PFSK-1 (cell line): ENCODE measurements at regions not wholly inside any gene's neighbourhood (a gene's known extent, or its start where the extent isn't known, plus 50 kb on each side); places are given as distances from the start of the nearest gene placed in this dataset.

Experiments used
- FOXP2 ChIP-seq: optimal IDR thresholded peaks from 2 replicates; pipeline ENCODE3; 2011; ENCODE audit warnings: borderline replicate concordance, control low read depth, inconsistent platforms; ENCODE audit not compliant: insufficient read depth; ENCODE audit errors: extremely low read length, extremely low read depth
- POLR2AphosphoS5 ChIP-seq: IDR thresholded peaks from 2 replicates; pipeline ENCODE4 v1.6.1; 2012; ENCODE audit warnings: low read depth, mild to moderate bottlenecking, control low read depth, low read length, moderate library complexity
- SIN3A ChIP-seq: IDR thresholded peaks from 2 replicates; pipeline ENCODE4 v1.6.1; 2012; ENCODE audit warnings: mild to moderate bottlenecking, low read length, moderate library complexity, borderline replicate concordance; ENCODE audit not compliant: insufficient read depth
- TAF1 ChIP-seq: IDR thresholded peaks from 2 replicates; pipeline ENCODE4 v1.6.1; 2012; ENCODE audit warnings: low read length, control low read depth, borderline replicate concordance; ENCODE audit not compliant: insufficient read depth
- TF ChIP-seq, protein P1 (sequence below), 2 experiments: IDR thresholded peaks; 2 replicates each; pipeline versions ENCODE4 v1.6.1 to v1.8.0; 2011 to 2012; ENCODE audit warnings: low read depth in 2 of 2, low read length in 2 of 2, control low read depth in 1 of 2, inconsistent platforms in 1 of 2, mild to moderate bottlenecking in 1 of 2, moderate library complexity in 1 of 2; ENCODE audit not compliant: insufficient read depth in 1 of 2

DNA sequence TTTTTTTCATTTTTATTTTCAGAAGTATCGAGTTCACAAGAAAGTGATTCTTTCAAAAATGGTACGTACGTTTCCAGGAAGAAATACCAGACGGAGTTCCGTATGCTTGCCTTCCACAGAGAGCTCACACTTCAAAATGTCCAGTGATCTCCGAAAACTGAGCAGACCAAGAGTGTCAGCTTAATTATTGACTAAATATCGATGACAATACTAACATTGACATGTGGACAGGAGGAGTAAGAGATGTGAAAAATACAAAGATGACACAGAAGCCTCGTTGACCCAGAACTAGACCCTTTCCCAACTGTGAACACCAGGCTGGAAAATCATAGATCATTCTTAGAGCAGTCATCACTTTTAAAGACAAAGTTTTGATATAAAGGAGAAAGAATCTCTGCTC, 440.0 kb upstream of the POU3F3 start:
- TF ChIP-seq SIN3A (no peak), TAF1 (no peak), FOXP2 (no peak), POLR2AphosphoS5 (no peak)
- TF ChIP-seq, protein P1, sequence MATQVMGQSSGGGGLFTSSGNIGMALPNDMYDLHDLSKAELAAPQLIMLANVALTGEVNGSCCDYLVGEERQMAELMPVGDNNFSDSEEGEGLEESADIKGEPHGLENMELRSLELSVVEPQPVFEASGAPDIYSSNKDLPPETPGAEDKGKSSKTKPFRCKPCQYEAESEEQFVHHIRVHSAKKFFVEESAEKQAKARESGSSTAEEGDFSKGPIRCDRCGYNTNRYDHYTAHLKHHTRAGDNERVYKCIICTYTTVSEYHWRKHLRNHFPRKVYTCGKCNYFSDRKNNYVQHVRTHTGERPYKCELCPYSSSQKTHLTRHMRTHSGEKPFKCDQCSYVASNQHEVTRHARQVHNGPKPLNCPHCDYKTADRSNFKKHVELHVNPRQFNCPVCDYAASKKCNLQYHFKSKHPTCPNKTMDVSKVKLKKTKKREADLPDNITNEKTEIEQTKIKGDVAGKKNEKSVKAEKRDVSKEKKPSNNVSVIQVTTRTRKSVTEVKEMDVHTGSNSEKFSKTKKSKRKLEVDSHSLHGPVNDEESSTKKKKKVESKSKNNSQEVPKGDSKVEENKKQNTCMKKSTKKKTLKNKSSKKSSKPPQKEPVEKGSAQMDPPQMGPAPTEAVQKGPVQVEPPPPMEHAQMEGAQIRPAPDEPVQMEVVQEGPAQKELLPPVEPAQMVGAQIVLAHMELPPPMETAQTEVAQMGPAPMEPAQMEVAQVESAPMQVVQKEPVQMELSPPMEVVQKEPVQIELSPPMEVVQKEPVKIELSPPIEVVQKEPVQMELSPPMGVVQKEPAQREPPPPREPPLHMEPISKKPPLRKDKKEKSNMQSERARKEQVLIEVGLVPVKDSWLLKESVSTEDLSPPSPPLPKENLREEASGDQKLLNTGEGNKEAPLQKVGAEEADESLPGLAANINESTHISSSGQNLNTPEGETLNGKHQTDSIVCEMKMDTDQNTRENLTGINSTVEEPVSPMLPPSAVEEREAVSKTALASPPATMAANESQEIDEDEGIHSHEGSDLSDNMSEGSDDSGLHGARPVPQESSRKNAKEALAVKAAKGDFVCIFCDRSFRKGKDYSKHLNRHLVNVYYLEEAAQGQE (IDR thresholded peaks at IDR 0.05; ENCODE audit: insufficient read depth in 1 of 2, low read depth in 2 of 2, low read length in 2 of 2): no peak
